GM21447 (cell line): ENCODE measurements at regions not wholly inside any gene's neighbourhood (a gene's known extent, or its start where the extent isn't known, plus 50 kb on each side); places are given as distances from the start of the nearest gene placed in this dataset.

Experiments used
- ATAC-seq: cut with Tn5 transposase; IDR thresholded peaks from one replicate; pipeline ENCODE4 v1.9.1; 2021; ENCODE audit not compliant: unreplicated experiment

GRCh38 chr14:42192738-42193653, 586.3 kb downstream of the LRFN5 start:
- ATAC-seq, result no peak

- no peak for ATAC-seq
Measured at GRCh38 chr14:42190744-42191143, 584.1 kb downstream of the LRFN5 start.

- ATAC-seq, result no peak
Measured at GRCh38 chr14:42187846-42188245, 581.2 kb downstream of the LRFN5 start.

DNA sequence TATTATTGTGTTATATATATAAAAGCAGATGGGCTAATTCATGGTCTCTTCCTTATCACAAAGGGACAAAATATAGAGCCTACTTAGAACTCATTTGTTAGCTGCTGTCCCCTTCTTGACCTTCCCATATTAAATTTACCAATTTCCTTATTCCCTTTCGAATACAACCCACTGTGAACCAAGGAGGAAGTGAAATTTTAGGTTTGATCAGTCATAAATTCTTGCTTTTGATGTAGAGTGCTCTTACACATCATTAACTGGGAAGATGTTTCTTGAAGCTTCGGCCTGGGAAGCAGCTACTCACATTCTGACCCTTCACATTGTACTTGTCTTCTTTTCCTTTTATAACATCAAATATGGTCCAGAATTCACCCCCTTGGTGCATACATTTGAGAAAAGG, 579.0 kb downstream of the LRFN5 start:
- ATAC-seq, result no peak

GRCh38 chr14:42174357-42174756, 567.7 kb downstream of the LRFN5 start:
- ATAC-seq, result no peak

DNA sequence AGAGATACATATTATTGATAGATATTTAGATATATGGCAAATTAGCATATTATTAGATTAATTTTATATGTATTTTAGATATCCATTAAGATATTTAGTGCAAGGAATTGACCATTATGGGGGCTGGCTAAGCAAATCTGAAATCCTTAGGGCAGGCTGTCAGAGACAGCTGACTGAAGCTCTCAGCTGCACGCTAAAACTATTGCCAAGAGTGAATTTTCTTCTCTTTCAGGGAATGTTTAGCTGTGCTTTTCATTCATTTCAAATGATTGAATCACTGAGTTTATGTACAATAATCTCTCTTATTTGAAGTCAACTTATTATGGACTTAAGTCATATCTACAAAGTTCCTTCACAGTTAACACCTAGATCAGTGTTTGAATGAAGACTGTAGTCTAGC, 566.5 kb downstream of the LRFN5 start:
- ATAC-seq, result no peak

DNA sequence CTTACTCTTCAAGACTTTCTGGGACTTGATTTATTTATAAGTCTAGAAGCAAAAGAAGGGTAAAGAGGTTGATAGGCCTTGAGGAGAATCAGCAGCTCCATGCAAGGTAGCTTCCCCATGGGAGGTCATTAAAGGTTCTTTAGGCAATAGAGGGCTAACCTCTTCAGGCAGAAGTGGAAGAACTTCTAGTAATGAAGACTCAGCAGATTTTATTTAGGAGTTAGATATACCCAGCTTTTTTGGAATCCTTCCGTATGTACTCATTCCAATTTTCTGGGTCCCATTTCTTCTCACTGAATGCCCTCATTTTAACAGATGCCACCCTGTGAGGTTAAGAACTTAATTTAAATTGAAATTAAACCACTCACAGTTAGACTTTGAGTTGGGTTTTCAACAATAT, 565.6 kb downstream of the LRFN5 start:
- ATAC-seq, result no peak

DNA sequence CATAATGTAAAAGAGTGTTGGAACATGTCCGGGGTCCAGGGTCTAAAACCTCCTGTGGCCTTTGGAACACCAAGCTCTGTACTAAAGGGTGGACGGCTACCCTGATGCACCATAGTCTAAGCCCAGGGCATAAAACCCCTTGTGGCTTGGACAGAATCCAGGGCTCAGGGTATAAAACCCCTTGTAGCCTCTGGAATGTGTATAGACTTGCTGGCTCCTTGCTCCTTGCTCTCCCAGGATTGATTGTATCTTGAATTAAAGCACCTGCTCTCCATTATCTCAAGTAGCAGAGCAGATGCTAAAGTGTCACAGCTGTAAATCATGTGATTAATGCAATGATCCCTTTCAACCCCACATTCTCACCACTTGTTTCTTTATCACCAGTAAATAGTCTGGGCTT, 556.5 kb downstream of the LRFN5 start:
- no peak for ATAC-seq

DNA sequence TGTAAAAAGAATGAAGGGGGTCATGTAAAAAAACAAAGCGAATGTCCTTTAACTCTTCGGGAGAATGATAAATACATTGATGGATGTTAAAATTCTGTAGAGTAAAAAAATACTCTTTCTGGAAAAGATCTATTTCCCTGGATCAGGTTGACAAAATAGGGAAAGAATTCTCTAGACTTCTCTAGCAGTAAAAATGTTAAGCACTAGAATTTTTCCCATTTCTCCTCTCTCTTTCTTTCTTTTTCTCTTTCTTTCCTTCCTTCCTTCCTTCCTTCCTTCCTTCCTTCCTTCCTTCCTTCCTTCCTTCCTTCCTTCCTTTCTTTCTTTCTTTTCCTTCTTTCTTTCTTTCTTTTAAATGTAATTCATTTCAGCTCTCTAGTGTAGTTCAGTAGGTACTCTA, 552.5 kb downstream of the LRFN5 start:
- ATAC-seq, result no peak

DNA sequence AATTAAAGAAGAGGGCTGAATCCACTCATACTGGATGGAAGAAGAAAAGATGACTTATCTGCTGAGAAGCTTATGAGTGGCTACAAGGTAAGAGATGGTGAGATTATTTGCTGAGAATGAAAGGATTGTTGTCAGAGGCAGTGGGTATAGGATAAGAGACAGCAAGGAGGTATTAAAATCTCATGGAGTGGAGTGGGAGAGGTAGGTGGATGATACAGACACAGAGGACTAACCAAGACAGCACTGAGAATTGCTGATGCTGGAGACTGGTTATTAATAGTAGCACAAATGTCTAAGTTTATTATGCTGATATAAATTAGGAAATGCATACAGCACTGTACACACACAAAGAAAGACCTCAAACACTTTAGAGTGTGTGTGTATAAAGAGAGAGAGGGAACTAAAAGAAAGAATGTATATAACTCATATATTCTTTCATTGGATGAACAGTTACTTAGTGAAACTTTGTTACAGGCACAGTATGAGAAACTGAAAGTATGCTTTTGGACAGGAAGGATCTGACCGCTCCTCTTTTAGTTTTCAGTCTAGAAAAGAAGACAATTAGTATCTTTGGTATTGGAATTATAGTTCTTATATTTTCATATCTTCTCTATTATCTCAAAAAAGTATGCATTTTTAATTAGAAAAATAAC, 543.1 kb downstream of the LRFN5 start:
- ATAC-seq, result no peak

DNA sequence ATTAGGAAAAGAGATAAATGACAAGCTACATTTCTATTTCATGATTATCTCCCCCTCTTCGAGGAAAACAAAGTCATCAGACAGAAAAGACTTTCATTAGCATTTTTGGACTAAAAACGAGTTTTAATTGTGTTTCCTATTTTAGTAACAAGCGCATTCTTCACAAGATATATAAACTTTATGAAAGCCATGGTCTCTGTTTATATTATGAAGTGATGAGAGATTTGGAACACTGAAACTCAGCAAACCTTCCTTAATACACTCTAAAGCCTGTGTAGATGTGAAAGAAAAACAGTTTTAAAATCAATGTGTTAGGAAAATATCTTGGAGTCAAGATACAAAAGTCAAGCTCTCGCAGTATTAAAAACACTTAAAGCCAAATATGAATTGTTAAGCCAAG, 539.1 kb downstream of the LRFN5 start:
- no peak for ATAC-seq

DNA sequence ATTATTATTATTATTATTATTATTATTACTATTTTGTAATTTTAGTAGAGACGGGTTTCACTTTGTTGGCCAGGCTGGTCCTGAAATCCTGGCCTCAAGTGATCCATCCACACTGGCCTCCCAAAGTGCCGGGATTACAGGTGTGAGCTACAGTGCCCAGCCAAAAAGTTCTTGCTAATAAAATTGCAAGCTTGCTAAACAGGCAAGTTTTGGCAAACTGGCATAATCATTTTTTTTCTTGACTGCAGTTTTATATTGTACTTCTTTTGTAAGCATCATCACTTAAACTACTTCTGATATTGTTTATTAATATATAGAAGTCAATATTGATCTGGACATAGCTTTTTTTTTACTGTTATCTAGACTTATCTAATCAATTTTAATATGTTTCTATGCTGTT, 536.4 kb downstream of the LRFN5 start:
- ATAC-seq, result no peak

- ATAC-seq, result no peak
Measured at GRCh38 chr14:42141328-42141727, 534.7 kb downstream of the LRFN5 start.

GRCh38 chr14:42140831-42141279, 534.2 kb downstream of the LRFN5 start:
- no peak for ATAC-seq

DNA sequence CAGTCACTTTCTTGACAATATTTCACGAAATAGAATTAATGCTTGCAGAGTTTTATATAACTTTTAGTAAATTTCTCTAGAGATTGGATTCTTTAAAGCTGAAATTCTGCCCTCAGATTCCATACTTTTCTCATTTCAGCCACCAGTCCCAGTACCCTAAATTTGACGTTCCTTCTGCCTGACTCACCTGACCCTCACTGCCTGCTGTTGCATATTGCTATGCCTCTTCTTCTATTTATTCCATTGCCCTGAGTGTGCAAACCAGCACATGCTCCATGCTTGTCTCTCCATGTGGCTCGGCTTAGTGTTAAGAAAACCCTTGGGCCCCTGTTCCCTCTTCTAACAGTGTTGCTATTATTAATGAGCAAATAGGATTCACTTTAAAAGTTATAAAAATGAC, 533.3 kb downstream of the LRFN5 start:
- no peak for ATAC-seq

- no peak for ATAC-seq
Measured at GRCh38 chr14:42138406-42138805, 531.7 kb downstream of the LRFN5 start.

DNA sequence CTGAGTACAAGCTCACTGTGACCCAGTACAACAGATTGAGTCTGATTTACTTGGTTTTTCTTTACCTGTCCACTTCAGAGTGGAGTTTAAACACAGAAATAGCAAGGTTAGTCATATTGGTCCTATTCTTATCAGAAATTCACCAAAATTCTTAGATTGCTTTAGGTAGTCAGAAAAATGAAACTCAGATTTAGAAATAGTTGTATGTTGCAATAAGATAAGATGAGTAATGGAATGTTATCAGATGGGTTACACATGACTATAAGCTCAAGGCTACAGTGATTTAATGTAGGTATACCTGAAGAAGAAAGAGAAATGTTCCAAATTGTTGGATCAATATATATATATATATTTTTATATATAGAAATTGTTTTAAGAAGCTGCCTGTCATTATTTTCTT, 524.1 kb downstream of the LRFN5 start:
- no peak for ATAC-seq

DNA sequence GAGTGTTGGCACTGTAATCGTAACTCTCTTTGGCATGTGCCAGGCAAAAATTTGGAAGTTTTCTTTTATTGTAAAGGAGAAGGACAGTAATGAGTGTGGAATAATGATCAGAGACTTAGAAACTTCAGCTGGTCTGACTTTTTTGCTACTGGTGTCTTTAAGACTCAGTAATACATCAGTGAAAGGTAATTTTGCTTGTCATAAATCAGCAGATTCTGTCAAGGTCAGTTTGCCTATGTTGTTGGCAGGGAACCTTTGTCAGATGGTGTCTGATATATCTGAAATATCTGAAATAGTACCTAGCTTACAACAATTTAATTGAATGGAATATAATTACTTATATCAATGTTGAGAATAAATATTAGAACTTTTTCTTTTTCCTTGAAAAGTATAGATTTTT, 516.9 kb downstream of the LRFN5 start:
- ATAC-seq, result no peak

GRCh38 chr14:42113358-42114069, 506.8 kb downstream of the LRFN5 start:
- no peak for ATAC-seq

DNA sequence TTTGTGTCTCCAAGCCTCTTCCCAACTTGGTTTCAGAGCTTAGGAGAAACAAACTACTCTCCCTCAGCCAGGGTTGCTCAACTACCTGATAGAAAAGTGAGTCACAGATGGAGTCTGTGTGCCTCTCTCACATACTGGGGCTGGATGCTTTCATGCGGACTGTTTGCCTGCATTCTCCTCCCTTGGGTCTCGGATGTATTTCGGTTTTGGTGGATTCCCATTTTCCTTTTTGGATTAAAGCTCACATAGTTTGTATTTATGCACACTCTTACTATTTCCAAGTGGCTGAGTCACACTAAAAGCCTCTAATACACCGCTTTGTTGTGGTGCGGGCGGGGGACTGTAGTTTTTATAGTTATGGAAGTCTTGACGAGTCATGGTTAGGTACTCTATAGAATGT, 505.4 kb downstream of the LRFN5 start:
- no peak for ATAC-seq

- ATAC-seq, result no peak
Measured at GRCh38 chr14:42111355-42111754, 504.7 kb downstream of the LRFN5 start.

DNA sequence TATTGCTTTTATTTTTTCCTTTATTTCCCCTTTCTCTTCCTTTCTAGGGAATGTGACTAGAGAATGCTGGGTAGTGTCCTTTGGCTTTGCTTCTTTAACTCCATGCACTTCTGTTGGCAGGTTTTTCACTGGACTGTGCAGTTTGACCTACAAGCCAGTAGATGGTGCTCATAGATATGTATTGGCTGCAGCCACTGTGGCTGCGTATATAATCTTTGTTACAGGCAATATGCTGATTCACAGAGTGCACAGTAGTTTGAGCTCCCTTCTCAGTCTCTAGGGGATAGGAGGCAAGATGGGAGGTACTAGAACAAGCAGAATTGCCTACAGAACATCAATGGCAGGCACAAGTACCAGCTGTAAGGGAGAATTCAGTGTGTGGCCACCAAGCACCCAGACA, 503.5 kb downstream of the LRFN5 start:
- no peak for ATAC-seq
